CD4-positive, alpha-beta memory T cell (primary cell): ENCODE measurements at regions not wholly inside any gene's neighbourhood (a gene's known extent, or its start where the extent isn't known, plus 50 kb on each side); places are given as distances from the start of the nearest gene placed in this dataset.

Experiments used
- CTCF ChIA-PET: fragments of 350-600 bp; sonication (Branson Sonifier 250); formaldehyde crosslinking; loops from one replicate; lab custom pipeline; 2021; ENCODE audit warnings: inconsistent platforms; ENCODE audit not compliant: partially characterized antibody; lab: Charles Lee
- POLR2A ChIA-PET: fragments of 350-600 bp; sonication (Branson Sonifier 250); formaldehyde crosslinking; loops from one replicate; lab custom pipeline; 2021; ENCODE audit not compliant: partially characterized antibody; lab: Charles Lee
- DNase-seq, 5 donors: peaks; one replicate each; pipeline versions ENCODE4 v3.0.0 to v3.0.0-alpha.2; 2020 to 2022; ENCODE audit warnings: mixed read lengths in 1 of 5
- H3K27ac ChIP-seq: one replicate; pipeline ENCODE4 v1.7.0; 2013; ENCODE audit warnings: low read depth, low read length
- H3K27me3 ChIP-seq: 2 replicates; pipeline ENCODE4 v1.7.0; 2013; ENCODE audit warnings: mild to moderate bottlenecking, low read length, moderate library complexity; ENCODE audit not compliant: insufficient read depth
- H3K36me3 ChIP-seq: 2 replicates; pipeline ENCODE4 v1.7.0; 2013; ENCODE audit warnings: mild to moderate bottlenecking, low read length, moderate library complexity; ENCODE audit not compliant: insufficient read depth
- H3K4me1 ChIP-seq: 2 replicates; pipeline ENCODE4 v1.7.0; 2013; ENCODE audit warnings: mild to moderate bottlenecking, low read length, moderate library complexity; ENCODE audit not compliant: insufficient read depth
- H3K4me3 ChIP-seq, 2 donors: one replicate each; pipeline ENCODE4 v1.7.0; 2013; ENCODE audit warnings: low read length in 2 of 2, mild to moderate bottlenecking in 1 of 2
- H3K9me3 ChIP-seq, 2 donors: one replicate each; pipeline ENCODE4 v1.7.0; 2013; ENCODE audit warnings: low read length in 2 of 2, control low read depth in 1 of 2; ENCODE audit not compliant: control insufficient read depth in 1 of 2
- H3K27ac Mint-ChIP-seq, 7 donors: one replicate each; pipeline ENCODE4 v1.8.0; 2020 to 2021; ENCODE audit warnings: mixed read lengths in 7 of 7, mild to moderate bottlenecking in 6 of 7, inconsistent platforms in 3 of 7, moderate library complexity in 3 of 7
- H3K27me3 Mint-ChIP-seq, 2 donors: one replicate each; pipeline ENCODE4 v1.8.0; 2020 to 2021; ENCODE audit warnings: mixed read lengths in 2 of 2
- H3K36me3 Mint-ChIP-seq, 2 donors: one replicate each; pipeline ENCODE4 v1.8.0; 2020 to 2021; ENCODE audit warnings: mixed read lengths in 2 of 2, inconsistent platforms in 1 of 2, mild to moderate bottlenecking in 1 of 2
- H3K4me1 Mint-ChIP-seq, 4 donors: one replicate each; pipeline ENCODE4 v1.8.0; 2020 to 2021; ENCODE audit warnings: mixed read lengths in 4 of 4, mild to moderate bottlenecking in 1 of 4
- H3K4me3 Mint-ChIP-seq, 8 donors: one replicate each; pipeline ENCODE4 v1.8.0; 2020 to 2021; ENCODE audit warnings: mixed read lengths in 8 of 8, mild to moderate bottlenecking in 7 of 8, moderate library complexity in 6 of 8, inconsistent platforms in 3 of 8
- H3K9me3 Mint-ChIP-seq, 8 donors: one replicate each; pipeline ENCODE4 v1.8.0; 2020 to 2021; ENCODE audit warnings: mixed read lengths in 8 of 8, mild to moderate bottlenecking in 5 of 8, inconsistent platforms in 3 of 8, moderate library complexity in 1 of 8
- intact Hi-C: fragments of 100-400 bp; cut with micrococcal nuclease; formaldehyde crosslinking; loops from one replicate; pipeline ENCODE4 v1.15.1; 2023

DNA sequence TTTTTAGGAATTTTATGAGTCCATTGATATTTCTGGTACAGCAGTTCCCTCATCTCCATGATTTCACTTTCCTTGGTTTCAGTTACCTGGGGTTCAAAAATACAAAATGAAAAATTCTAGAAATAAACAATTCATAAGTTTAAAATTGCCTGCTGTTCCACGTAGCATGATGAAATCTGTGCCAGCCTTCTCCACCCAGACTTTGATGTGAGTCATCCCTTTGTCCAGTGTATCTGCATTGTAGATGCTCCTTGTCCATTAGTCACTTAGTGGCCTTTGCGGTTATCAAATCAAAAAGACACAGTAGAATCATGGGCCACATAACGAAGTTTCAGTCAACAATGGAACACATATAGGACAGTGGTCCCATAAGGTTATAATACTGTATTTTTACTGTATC lies 286.9 kb downstream of the PTEN start:
- no peaks in the 10 kb centered on the region for H3K36me3 Mint-ChIP-seq
- no peak overlapping the region for H3K4me3 Mint-ChIP-seq
- no peaks in the 10 kb centered on the region for H3K27me3 ChIP-seq
- no peak overlapping the region for H3K27ac ChIP-seq
- H3K4me1 ChIP-seq: peaks cover 10% of the 10 kb centered on the region
- H3K27ac Mint-ChIP-seq: no peak overlapping the region
- H3K9me3 ChIP-seq: no peaks in the 10 kb centered on the region
- ChIA-PET POLR2A (no interaction called here), CTCF (no interaction called here)
- no peak overlapping the region for H3K4me3 ChIP-seq
- intact Hi-C loops: no loop called here
- H3K36me3 ChIP-seq: no peaks in the 10 kb centered on the region
- peaks cover 0 to 2% (median 0%) of the 10 kb centered on the region in 8 donors for H3K9me3 Mint-ChIP-seq
- no peak for DNase-seq
- H3K4me1 Mint-ChIP-seq: peaks cover 10 to 18% (median 12%) of the 10 kb centered on the region in 4 donors
- no peaks in the 10 kb centered on the region for H3K27me3 Mint-ChIP-seq

DNA sequence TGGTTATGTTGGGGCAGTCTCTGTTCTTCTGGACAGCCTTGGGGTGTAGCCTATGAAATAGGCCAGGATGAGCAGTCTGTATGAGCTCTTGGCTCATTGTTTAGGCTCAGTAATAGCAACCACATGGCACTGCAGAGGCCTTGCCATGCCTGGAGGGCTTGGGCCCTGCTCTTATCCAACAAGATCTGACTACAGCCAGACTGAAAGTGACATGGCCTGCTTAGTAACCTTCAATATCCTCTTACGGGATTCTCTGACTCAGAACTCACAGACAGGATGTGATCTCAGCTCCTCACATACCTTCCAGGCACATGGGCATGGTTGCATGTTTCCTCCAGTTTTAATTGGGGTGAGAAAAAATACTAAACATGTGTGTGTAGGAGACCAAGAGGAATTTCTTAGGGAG lies 289.3 kb downstream of the PTEN start:
- H3K27ac Mint-ChIP-seq: peak overlapping the region in 5 of 7 donors; percentile 2 to 74 (median 61)
- Histone ChIP-seq H3K27me3 (no peaks in the 10 kb centered on the region), H3K4me1 (peaks cover 10% of the 10 kb centered on the region), H3K36me3 (no peaks in the 10 kb centered on the region), H3K9me3 (no peaks in the 10 kb centered on the region), H3K4me3 (no peak overlapping the region), H3K27ac (no peak overlapping the region)
- intact Hi-C loops: no loop called here
- POLR2A ChIA-PET: interaction anchor here (0.6 kb wide), 1 partner anchor 48 kb away, joined by 5 read pairs; no protein-coding TSS in a partner anchor
- peaks cover 10 to 18% (median 12%) of the 10 kb centered on the region in 4 donors for H3K4me1 Mint-ChIP-seq
- peaks cover 0 to 2% (median 0%) of the 10 kb centered on the region in 8 donors for H3K9me3 Mint-ChIP-seq
- no peaks in the 10 kb centered on the region for H3K27me3 Mint-ChIP-seq
- CTCF ChIA-PET: no interaction called here
- peak overlapping the region in 1 of 8 donors; percentile 7 for H3K4me3 Mint-ChIP-seq
- peak in 3 of 5 donors; percentile 12 to 52 (median 16) for DNase-seq
- no peaks in the 10 kb centered on the region for H3K36me3 Mint-ChIP-seq

DNA sequence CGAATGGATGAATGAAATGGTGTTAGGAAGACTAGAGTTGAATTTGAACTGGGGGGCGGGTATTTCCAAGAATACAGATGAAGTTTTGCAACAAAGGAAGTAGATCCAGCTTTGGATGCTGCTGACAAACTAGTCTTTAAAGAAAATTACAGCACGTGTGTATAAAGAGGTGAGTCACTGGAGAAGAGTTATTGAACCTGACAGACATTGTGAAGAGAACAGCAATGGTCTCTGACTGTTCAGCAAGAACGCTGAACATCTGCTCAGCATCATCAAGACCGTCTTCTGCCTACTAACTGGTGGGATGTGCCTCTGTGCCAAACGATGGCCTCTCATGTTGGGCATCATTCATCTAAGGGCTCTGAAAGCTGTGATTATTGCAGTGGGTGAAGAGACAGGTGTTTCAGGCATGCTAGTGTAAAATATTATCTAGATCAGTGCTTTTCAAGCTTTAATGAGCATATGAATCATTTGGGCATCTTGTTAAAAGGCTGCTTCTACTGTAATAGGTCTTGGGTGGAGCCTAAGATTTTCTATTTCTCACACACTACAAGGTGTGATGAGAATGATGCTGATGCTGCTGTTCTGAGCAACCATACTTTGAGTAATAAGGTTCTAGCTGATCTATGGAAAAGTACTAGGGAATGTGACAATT lies 291.3 kb downstream of the PTEN start:
- Mint-ChIP-seq H3K27me3 (no peaks in the 10 kb centered on the region), H3K36me3 (no peaks in the 10 kb centered on the region), H3K9me3 (peaks cover 0 to 2% (median 0%) of the 10 kb centered on the region in 8 donors), H3K27ac (no peak overlapping the region), H3K4me3 (no peak overlapping the region), H3K4me1 (peaks cover 10 to 18% (median 12%) of the 10 kb centered on the region in 4 donors)
- Histone ChIP-seq H3K27me3 (no peaks in the 10 kb centered on the region), H3K4me1 (peaks cover 10% of the 10 kb centered on the region), H3K9me3 (no peaks in the 10 kb centered on the region), H3K27ac (no peak overlapping the region), H3K4me3 (no peak overlapping the region), H3K36me3 (no peaks in the 10 kb centered on the region)
- DNase-seq: no peak
- ChIA-PET POLR2A (no interaction called here), CTCF (no interaction called here)
- intact Hi-C loops: no loop called here

DNA sequence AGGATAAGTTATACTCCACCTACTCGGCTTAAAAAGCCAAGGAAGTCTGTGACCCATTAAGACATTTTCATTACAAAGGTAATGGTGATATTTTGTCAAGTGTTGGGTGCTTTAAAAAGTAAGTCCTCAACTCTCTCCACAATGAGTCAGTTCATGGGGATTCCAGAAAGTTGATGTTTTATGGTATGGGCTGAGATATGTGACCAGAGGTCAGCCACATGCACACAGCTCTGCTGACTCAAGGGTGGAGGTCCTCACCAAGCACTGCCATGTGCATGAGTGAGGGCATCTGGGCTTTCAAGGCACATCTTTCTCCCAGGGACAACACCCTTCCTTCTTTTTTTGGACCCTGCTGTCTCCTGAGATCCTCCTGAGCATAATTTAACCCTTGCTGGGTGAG lies 292.9 kb downstream of the PTEN start:
- ChIA-PET CTCF (interaction anchor here (0.8 kb wide), 1 partner anchor 234 kb away, joined by 3 read pairs; no protein-coding TSS in a partner anchor), POLR2A (no interaction called here)
- peaks cover 10% of the 10 kb centered on the region for H3K4me1 ChIP-seq
- H3K27me3 ChIP-seq: no peaks in the 10 kb centered on the region
- DNase-seq: no peak
- H3K4me3 ChIP-seq: no peak overlapping the region
- Mint-ChIP-seq H3K4me1 (peaks cover 10 to 18% (median 12%) of the 10 kb centered on the region in 4 donors), H3K4me3 (no peak overlapping the region), H3K36me3 (no peaks in the 10 kb centered on the region), H3K9me3 (peaks cover 0 to 2% (median 0%) of the 10 kb centered on the region in 8 donors), H3K27ac (no peak overlapping the region), H3K27me3 (no peaks in the 10 kb centered on the region)
- intact Hi-C loops: no loop called here
- H3K9me3 ChIP-seq: no peaks in the 10 kb centered on the region
- H3K36me3 ChIP-seq: no peaks in the 10 kb centered on the region
- H3K27ac ChIP-seq: no peak overlapping the region

GRCh38 chr10:88157981-88158465 lies 294.6 kb downstream of the PTEN start:
- Histone ChIP-seq H3K4me1 (peaks cover 2% of the 10 kb centered on the region), H3K4me3 (no peak overlapping the region), H3K27me3 (no peaks in the 10 kb centered on the region), H3K36me3 (no peaks in the 10 kb centered on the region), H3K9me3 (no peaks in the 10 kb centered on the region), H3K27ac (no peak overlapping the region)
- H3K27me3 Mint-ChIP-seq: no peaks in the 10 kb centered on the region
- H3K9me3 Mint-ChIP-seq: peaks cover 0 to 3% (median 0%) of the 10 kb centered on the region in 8 donors
- H3K4me1 Mint-ChIP-seq: peaks cover 3 to 6% (median 4%) of the 10 kb centered on the region in 4 donors
- no peaks in the 10 kb centered on the region for H3K36me3 Mint-ChIP-seq
- no peak overlapping the region for H3K4me3 Mint-ChIP-seq
- POLR2A ChIA-PET: no interaction called here
- no peak overlapping the region for H3K27ac Mint-ChIP-seq
- CTCF ChIA-PET: no interaction called here
- no peak for DNase-seq
- intact Hi-C loops: no loop called here

- Mint-ChIP-seq H3K4me3 (no peak overlapping the region), H3K9me3 (peaks cover 0 to 3% (median 0%) of the 10 kb centered on the region in 8 donors), H3K36me3 (no peaks in the 10 kb centered on the region), H3K4me1 (peaks cover 0 to 4% (median 1%) of the 10 kb centered on the region in 4 donors), H3K27ac (peak overlapping the region in 1 of 7 donors; percentile 8), H3K27me3 (no peaks in the 10 kb centered on the region)
- DNase-seq: no peak
- Histone ChIP-seq H3K27ac (no peak overlapping the region), H3K4me3 (no peak overlapping the region), H3K27me3 (no peaks in the 10 kb centered on the region), H3K9me3 (no peaks in the 10 kb centered on the region), H3K36me3 (no peaks in the 10 kb centered on the region), H3K4me1 (no peaks in the 10 kb centered on the region)
- intact Hi-C loops: no loop called here
- CTCF ChIA-PET: no interaction called here
- POLR2A ChIA-PET: no interaction called here
Measured at GRCh38 chr10:88158526-88159122, 295.2 kb downstream of the PTEN start.

DNA sequence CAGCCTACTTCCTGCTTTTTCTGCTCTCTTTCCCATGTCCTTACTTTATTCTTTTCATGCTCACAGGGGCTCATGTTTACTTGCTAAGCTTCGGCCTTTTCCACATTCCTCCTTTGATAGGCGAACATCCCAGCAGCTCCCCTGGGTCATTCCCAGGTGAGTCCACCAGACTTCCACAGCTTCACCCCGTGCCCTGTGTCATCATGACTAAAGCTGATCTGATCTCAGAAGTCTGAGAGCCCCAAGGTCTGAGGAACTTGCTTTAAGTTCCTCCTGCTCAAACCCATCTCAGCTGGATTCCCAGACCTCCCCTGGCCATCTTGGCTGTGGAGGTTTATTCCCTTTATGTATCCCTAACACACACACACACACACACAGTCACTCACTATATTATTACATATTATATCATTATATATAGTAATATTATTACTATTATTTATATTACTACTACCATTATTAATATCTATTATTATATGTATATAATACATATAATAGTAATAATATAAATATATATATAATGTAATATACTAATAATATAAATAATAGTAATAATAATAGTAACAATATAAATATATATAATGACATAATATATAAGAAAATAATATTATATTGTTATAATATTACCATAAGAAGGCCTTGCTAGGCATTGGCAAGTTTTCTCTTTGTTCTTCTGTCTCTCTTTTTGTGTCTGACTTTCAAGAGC lies 295.9 kb downstream of the PTEN start:
- Histone ChIP-seq H3K27me3 (no peaks in the 10 kb centered on the region), H3K4me1 (no peaks in the 10 kb centered on the region), H3K9me3 (no peaks in the 10 kb centered on the region), H3K4me3 (no peak overlapping the region), H3K27ac (no peak overlapping the region), H3K36me3 (no peaks in the 10 kb centered on the region)
- ChIA-PET POLR2A (no interaction called here), CTCF (no interaction called here)
- intact Hi-C loops: no loop called here
- H3K9me3 Mint-ChIP-seq: peaks cover 0 to 3% (median 0%) of the 10 kb centered on the region in 8 donors
- no peak overlapping the region for H3K4me3 Mint-ChIP-seq
- H3K27ac Mint-ChIP-seq: peak overlapping the region in 1 of 7 donors; percentile 8
- no peak for DNase-seq
- peaks cover 0 to 4% (median 1%) of the 10 kb centered on the region in 4 donors for H3K4me1 Mint-ChIP-seq
- no peaks in the 10 kb centered on the region for H3K27me3 Mint-ChIP-seq
- no peaks in the 10 kb centered on the region for H3K36me3 Mint-ChIP-seq
